SH-SY5Y (cell line): ENCODE measurements at regions not wholly inside any gene's neighbourhood (a gene's known extent, or its start where the extent isn't known, plus 50 kb on each side); places are given as distances from the start of the nearest gene placed in this dataset.

Source experiments
- GATA2 ChIP-seq: IDR thresholded peaks from 2 replicates; pipeline ENCODE4 v1.6.1; 2011; ENCODE audit warnings: mild to moderate bottlenecking, low read depth, low read length
- GATA3 ChIP-seq: IDR thresholded peaks from 2 replicates; pipeline ENCODE4 v1.6.1; 2011; ENCODE audit warnings: low read depth, mild to moderate bottlenecking, low read length, moderate library complexity

DNA sequence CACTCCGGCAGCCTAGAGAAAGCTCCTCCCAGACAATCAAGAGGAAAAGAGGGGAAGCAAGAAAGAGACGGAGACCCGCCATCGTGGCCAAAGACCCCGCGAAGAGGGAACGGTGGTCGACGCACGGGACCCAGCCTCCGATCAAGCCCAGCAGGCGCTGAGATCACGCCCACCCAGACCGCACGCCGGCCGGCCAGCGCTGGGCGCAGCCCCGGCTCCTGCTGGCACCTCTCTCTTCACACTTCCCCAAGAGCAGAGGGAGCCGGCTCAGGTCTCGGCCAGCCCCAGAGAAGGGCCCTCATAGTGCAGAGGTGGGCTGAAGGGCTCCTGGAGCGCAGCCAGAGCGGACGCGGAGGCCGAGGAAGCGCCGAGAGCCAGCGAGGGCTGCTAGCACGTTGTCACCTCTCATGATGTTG lies 918.4 kb upstream of the ADAMTS5 start:
- TF ChIP-seq GATA2 (no peak), GATA3 (no peak)
